NCI-H187 treated with DMSO at 0.1 percent for 48 hours (cell line): ENCODE measurements at regions not wholly inside any gene's neighbourhood (a gene's known extent, or its start where the extent isn't known, plus 50 kb on each side); places are given as distances from the start of the nearest gene placed in this dataset.
A peak's percentile ranks its signal among the peaks of the same experiment; 100 is the strongest.
"Not testable (repeated sequence)": the region's sequence is repeated elsewhere in the genome, so short reads cannot be mapped to it uniquely, and the experiment has no call there.

Source experiments
- DNase-seq: peaks from one replicate; lab custom pipeline; 2025; lab: John Stamatoyannopoulos, UW

GRCh38 chr3:115204475-115204874 is 57.4 kb upstream of the ZBTB20 start:
- no peak for DNase-seq

DNA sequence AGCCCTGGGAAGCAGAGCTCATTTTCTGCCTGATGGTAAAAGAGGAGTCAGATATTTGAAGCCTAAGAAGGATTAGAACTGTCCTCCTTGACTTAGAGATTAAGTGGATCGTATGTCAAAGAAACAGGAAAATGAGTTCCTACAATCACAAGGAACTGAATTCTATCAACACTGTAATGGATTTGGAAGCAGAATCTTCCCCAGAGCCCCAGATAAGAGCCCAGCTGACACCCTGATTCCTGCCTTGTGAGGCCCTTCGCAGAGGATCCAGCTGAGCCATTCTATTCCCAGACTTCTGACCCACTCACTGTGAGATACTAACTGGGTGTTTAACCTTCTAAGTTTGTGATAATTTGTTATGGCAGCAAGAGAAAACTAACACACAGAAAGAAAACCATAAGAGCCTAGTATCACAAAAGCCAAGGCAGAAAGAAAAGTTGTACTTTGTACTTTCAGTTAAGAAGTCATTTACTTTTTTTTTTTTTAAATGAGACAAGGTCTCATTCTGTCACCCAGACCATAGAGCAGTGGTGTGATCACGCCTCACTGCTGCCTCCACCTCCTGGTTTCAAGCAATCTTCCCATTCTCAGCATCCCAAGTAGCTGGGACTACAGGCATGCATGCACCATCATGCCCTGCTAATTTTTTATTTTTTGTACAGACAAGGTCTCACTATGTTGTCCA is 61.1 kb upstream of the ZBTB20 start:
- no peak for DNase-seq

GRCh38 chr3:115211810-115212492 is 64.9 kb upstream of the ZBTB20 start:
- DNase-seq = no peak

DNA sequence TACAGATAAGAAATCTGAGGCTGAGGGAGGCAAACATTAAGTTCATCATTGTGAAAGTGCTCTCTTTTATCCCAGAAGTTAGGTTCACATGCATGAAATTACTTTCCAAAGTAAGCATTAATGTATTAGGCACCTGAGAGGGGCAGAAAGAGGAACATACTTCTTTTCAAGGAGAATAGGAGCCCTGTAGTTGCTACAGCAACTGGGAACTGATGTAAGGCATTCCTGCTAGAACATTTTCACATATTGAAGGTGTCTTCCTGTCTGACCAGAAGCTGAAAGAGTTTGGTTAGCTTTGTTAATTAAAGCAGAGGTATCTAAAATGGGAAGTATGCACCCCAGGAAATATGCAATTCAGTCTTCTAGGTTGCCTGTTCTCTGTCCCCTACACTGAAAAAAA is 65.5 kb upstream of the ZBTB20 start:
- no peak for DNase-seq

DNA sequence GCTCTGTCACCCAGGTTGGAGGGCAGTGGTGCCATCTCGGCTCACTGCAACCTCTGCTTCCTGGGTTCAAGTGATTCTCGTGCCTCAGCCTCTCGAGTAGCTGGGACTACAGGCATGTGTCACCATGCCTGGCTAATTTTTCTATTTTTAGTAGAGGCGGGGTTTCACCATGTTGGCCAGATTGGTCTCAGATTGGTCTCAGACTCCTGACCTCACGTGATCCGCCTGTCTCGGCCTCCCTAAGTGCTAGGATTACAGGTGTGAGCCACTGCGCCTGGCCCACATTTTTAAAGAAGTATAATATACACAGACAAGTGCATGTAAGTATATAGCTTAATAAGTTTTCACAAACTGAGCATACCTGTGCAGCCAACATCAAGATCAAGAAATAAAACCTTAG is 66.0 kb upstream of the ZBTB20 start:
- DNase-seq = not testable (repeated sequence)

DNA sequence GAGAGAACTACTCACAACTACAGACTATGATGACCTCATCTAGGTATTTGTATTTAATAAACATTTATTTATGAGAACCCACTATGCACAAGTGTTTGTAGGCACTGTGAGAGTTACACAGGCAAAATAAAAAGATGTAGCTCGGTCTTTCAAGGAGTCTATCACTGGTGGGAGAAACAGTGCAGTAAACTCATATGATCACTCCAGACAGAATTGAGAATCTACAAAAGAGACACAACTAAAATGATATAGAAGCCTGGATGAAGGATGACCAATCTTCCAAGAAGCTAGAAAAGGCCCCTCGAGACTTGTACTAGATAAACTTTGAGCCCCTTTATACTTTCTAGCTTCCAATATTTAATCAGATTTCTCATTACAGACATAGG is 70.2 kb upstream of the ZBTB20 start:
- no peak for DNase-seq

- peak; percentile 39 for DNase-seq
Observed at GRCh38 chr3:115217678-115218451, 70.8 kb upstream of the ZBTB20 start.

GRCh38 chr3:115218859-115219258 is 71.8 kb upstream of the ZBTB20 start:
- no peak for DNase-seq

DNA sequence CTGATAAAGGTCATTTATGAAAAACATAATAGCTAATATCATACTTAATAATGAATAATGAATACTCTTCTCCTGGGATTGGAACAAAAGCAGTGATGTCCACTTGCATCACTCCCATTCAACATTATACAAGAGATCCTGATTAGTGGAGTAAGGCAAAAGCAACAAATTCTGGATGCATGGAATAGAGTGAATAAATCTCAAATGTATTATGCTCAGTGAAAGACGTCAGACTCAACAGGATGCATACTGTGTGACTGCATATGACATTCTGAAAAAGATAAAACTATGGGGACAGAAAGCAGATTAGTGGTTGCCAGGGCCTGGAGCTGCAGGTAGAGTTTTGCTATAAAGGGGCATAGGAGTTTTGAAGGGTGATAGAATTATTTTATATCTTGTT is 77.6 kb upstream of the ZBTB20 start:
- no peak for DNase-seq

DNA sequence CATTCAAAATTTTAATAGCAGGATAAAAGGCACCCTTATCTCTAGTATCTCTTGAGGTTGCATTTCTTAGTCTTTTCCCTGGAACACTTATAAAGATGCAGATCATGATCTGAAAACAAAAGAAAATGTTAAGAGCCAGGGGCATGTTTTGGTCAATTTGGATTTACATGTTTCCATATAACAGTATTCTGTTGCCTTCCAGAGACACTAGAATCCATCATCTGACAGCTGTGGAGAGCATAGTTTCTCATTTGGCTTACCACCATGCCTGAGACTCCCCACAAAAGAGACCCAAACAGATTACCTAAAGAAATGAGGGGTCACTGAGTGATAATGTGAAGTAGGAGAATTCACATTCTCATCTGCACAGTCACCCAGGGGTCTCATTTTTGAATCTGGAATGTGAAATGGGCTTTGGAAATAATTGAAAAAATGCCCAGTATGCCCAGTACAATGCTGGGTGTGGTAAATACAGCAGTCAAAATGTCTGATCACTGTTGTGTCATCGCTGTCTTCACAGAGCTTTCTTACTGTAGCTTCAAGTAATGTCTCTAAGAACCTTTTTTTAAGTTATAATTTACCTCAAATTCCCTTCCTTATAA is 79.9 kb upstream of the ZBTB20 start:
- no peak for DNase-seq

GRCh38 chr3:115227461-115227860 is 80.4 kb upstream of the ZBTB20 start:
- no peak for DNase-seq

GRCh38 chr3:115228266-115228665 is 81.2 kb upstream of the ZBTB20 start:
- DNase-seq = no peak

- DNase-seq = no peak
Observed at GRCh38 chr3:115232167-115232566, 85.1 kb upstream of the ZBTB20 start.

- DNase-seq = no peak
Observed at GRCh38 chr3:115233021-115233420, 85.9 kb upstream of the ZBTB20 start.

GRCh38 chr3:115236496-115236895 is 89.4 kb upstream of the ZBTB20 start:
- DNase-seq = no peak

- DNase-seq = peak; percentile 46
Observed at GRCh38 chr3:115239717-115240116, 92.6 kb upstream of the ZBTB20 start.

DNA sequence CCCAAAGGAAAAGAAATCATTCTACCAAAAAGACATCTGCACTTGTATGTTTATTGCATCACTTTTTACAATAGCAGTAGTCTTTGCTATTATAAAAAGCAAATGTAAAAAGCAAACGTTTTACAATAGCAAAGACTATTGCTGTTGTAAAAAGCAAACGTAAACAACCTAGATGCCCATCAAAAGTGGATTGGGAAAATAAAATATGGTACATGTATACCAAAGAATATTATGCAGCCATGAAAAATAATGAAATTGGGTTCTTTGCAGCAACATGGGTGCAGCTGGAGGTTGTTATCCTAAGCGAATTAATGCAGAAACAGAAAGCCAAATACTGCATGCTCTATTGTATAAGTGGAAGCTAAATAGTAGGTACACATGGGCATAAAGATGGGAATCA is 97.3 kb upstream of the ZBTB20 start:
- no peak for DNase-seq

DNA sequence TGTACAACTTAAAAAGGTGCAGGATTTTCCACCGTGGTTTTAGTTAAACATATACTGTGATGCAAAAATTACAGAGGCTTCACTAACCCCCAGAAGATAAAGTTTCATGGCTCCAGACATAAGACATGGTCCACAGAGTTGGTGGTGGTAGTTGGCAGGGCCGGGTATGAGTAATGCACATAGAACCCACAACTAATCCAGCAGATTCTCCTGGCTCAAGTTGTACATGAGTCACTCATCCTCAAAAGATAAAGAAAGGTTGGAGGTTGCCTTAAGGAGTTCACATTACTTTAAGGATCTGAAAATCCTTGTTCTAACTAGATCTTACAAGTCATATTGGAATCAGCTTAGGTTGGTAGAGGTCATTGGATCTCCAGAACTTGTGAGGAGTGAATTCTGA is 98.3 kb upstream of the ZBTB20 start:
- no peak for DNase-seq

DNA sequence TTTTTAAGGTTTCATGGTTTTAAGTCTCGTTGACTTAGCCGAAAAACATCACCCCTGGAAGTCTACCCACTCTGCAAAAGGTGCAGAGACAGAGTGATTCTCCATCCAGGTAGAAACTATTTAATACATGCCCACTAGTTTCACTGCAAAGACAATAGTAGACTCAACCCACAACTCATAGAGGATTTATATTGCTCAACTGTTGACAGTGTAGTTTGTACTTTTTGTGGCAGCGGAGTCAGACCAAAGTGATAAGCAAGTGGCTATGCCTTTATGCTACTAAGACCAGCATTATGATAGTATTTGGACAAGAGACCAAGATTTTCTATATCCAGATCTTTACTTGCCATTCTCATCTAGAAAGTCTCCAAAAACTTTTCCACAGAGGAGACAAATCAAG is 98.8 kb upstream of the ZBTB20 start:
- no peak for DNase-seq

DNA sequence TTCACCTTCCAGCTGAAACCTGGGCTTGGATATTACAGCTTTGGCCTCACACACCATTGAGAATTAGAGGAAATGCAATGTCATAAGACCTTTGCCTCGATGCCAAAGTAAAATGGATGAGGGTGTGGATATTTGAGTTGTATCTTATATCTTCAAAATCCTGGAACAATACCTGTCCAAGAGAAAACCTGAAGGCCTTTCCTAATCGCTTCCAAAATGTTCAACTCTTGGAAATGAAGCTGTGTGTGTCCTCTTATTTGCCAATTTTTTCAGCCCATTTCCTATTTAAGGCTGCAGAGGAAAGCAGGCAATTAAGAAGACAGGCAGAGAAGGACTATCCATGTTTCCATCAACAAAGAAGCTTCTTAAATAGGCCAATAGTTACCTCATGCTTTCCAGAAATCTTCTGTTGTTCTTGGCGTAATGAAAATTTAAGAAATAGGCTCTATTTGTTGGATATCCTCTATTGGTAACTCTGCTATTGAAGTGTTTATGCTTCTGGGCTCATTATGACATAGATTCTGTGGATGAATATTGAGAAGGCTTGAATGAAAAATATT is 99.5 kb upstream of the ZBTB20 start:
- no peak for DNase-seq

DNA sequence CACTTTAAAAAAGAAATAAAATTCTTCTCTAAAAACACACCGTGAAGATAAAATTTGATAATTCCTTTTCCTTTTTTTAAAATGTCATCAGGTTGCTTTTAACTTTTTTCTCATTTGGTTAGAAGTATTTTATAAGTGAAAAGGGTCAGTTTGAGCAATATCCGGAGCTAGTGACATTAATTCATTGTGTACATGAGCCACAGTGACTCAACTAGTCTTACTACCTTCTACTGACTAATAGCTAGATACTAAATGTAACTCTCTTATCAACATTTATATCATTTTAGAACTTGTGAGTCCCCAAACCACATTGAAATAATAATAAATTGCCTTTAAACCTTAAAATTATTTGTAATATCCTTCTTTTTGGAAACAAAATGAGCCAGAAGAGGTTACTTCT is 101.2 kb upstream of the ZBTB20 start:
- no peak for DNase-seq

DNA sequence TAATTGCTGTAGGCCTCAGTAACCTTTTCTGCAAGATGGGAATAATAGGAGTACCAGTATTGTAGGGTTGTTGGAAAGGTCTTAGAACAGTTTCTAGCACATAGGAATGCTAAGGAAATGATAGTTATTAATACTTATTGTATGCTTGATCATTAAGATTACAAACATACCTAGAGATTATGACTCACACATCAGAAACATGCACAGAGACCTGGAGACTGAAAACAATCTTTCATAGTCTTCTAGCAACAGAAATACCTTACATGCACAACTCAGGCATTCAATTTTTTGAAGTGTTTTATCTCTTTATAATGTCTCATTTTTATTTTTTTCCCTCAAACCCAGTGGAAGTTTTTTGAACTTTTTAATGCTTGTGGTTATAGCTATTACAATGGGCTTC is 104.4 kb upstream of the ZBTB20 start:
- DNase-seq = no peak

- no peak for DNase-seq
Observed at GRCh38 chr3:115252679-115253078, 105.6 kb upstream of the ZBTB20 start.
